Vagina (tissue), 2 donors: ENCODE measurements at regions not wholly inside any gene's neighbourhood (a gene's known extent, or its start where the extent isn't known, plus 50 kb on each side); places are given as distances from the start of the nearest gene placed in this dataset.

Source experiments
- DNase-seq, 2 donors: peaks; one replicate each; pipeline ENCODE4 v3.0.0-alpha.2; 2017; ENCODE audit errors: extremely low spot score in 2 of 2
- H3K27ac ChIP-seq: fragments of 200-600 bp; sonication (generic); one replicate; pipeline ENCODE4 v1.5.1; 2019
- H3K27me3 ChIP-seq: fragments of 200-600 bp; sonication (generic); one replicate; pipeline ENCODE4 v1.5.1; 2019
- H3K36me3 ChIP-seq, 2 donors: fragments of 200-600 bp; sonication (generic); one replicate each; pipeline ENCODE4 v1.5.1; 2017 to 2019
- H3K4me1 ChIP-seq: fragments of 200-600 bp; sonication (generic); one replicate; pipeline ENCODE4 v1.5.1; 2019
- H3K4me3 ChIP-seq, 2 donors: fragments of 200-600 bp; sonication (generic); 1 replicate in 1 of 2; 2 replicates in 1 of 2; pipeline ENCODE4 v1.5.1; 2016 to 2019
- H3K9me3 ChIP-seq: fragments of 200-600 bp; sonication (generic); one replicate; pipeline ENCODE4 v1.5.1; 2019
- CTCF ChIP-seq, 3 experiments: fragments of 450-650 bp in 2 of 3; fragments of 200-600 bp in 1 of 3; sonication (generic) in 1 of 3; IDR thresholded peaks; one replicate each; pipeline ENCODE4 v1.5.1; 2017 to 2019; ENCODE audit warnings: antibody characterized with exemption in 3 of 3, mild to moderate bottlenecking in 2 of 3, moderate library complexity in 2 of 3
- POLR2A ChIP-seq, 2 donors: fragments of 450-650 bp; IDR thresholded peaks; one replicate each; pipeline ENCODE4 v1.6.1; 2017; ENCODE audit warnings: antibody characterized with exemption in 2 of 2, mild to moderate bottlenecking in 2 of 2, moderate library complexity in 2 of 2
- POLR2AphosphoS5 ChIP-seq, 2 donors: sonication (generic); formaldehyde crosslinking; IDR thresholded peaks; one replicate each; pipeline ENCODE4 v1.9.0; 2017; ENCODE audit warnings: antibody characterized with exemption in 2 of 2, mild to moderate bottlenecking in 2 of 2, low read depth in 1 of 2; ENCODE audit not compliant: insufficient read depth in 1 of 2
- intact Hi-C: fragments of 100-400 bp; cut with DNase I; formaldehyde crosslinking; loops from one replicate; pipeline ENCODE4 v1.15.1; 2023

- Histone ChIP-seq H3K9me3 (no peaks in the 10 kb centered on the region), H3K4me3 (no peak overlapping the region), H3K4me1 (peaks cover 12% of the 10 kb centered on the region), H3K27me3 (no peaks in the 10 kb centered on the region), H3K27ac (no peak overlapping the region), H3K36me3 (no peaks in the 10 kb centered on the region)
- TF ChIP-seq CTCF (IDR thresholded peaks at IDR 0.05): no peak
- no peak for TF ChIP-seq POLR2AphosphoS5 (IDR thresholded peaks at IDR 0.05; ENCODE audit: insufficient read depth in 1 of 2, low read depth in 1 of 2)
- TF ChIP-seq POLR2A (IDR thresholded peaks at IDR 0.05): no peak
- intact Hi-C loops: no loop called here
- no peak for DNase-seq
Measured at GRCh38 chr2:239544918-239545465, 144.2 kb upstream of the HDAC4 start.

GRCh38 chr2:239544143-239544917, 143.5 kb upstream of the HDAC4 start:
- peak in 1 of 2 donors; percentile 61 for TF ChIP-seq POLR2AphosphoS5 (IDR thresholded peaks at IDR 0.05; ENCODE audit: insufficient read depth in 1 of 2, low read depth in 1 of 2)
- no peak for TF ChIP-seq POLR2A (IDR thresholded peaks at IDR 0.05)
- Histone ChIP-seq H3K27me3 (no peaks in the 10 kb centered on the region), H3K4me3 (no peak overlapping the region), H3K9me3 (no peaks in the 10 kb centered on the region), H3K36me3 (no peaks in the 10 kb centered on the region), H3K4me1 (peaks cover 12% of the 10 kb centered on the region), H3K27ac (peak overlapping the region; percentile 34)
- no peak for DNase-seq
- intact Hi-C loops: no loop called here

- no peaks in the 10 kb centered on the region for H3K27me3 ChIP-seq
- no peaks in the 10 kb centered on the region for H3K9me3 ChIP-seq
- no peak overlapping the region for H3K4me3 ChIP-seq
- H3K36me3 ChIP-seq: no peaks in the 10 kb centered on the region
- intact Hi-C loops: no loop called here
- peak overlapping the region; percentile 34 for H3K27ac ChIP-seq
- peaks cover 12% of the 10 kb centered on the region for H3K4me1 ChIP-seq
- DNase-seq: no peak
- TF ChIP-seq POLR2A (IDR thresholded peaks at IDR 0.05): no peak
- TF ChIP-seq POLR2AphosphoS5 (IDR thresholded peaks at IDR 0.05; ENCODE audit: insufficient read depth in 1 of 2, low read depth in 1 of 2): no peak
- TF ChIP-seq CTCF (IDR thresholded peaks at IDR 0.05): no peak
Measured at GRCh38 chr2:239543702-239544101, 142.9 kb upstream of the HDAC4 start.

GRCh38 chr2:239540174-239540573, 139.4 kb upstream of the HDAC4 start:
- Histone ChIP-seq H3K27ac (no peak overlapping the region), H3K4me3 (no peak overlapping the region)
- no peak for TF ChIP-seq POLR2A (IDR thresholded peaks at IDR 0.05)
- no peak for TF ChIP-seq CTCF (IDR thresholded peaks at IDR 0.05)
- no peak for TF ChIP-seq POLR2AphosphoS5 (IDR thresholded peaks at IDR 0.05; ENCODE audit: insufficient read depth in 1 of 2, low read depth in 1 of 2)

GRCh38 chr2:239539776-239540100, 138.9 kb upstream of the HDAC4 start:
- no peak for DNase-seq
- no peak for TF ChIP-seq POLR2A (IDR thresholded peaks at IDR 0.05)
- no peak for TF ChIP-seq POLR2AphosphoS5 (IDR thresholded peaks at IDR 0.05; ENCODE audit: insufficient read depth in 1 of 2, low read depth in 1 of 2)
- intact Hi-C loops: no loop called here

More at GRCh38 chr2:239540174-239540573, 139.4 kb upstream of the HDAC4 start:
- intact Hi-C loops: no loop called here
- Histone ChIP-seq H3K36me3 (no peaks in the 10 kb centered on the region), H3K9me3 (no peaks in the 10 kb centered on the region), H3K27me3 (no peaks in the 10 kb centered on the region), H3K4me1 (peaks cover 12% of the 10 kb centered on the region)
- DNase-seq: no peak

More at GRCh38 chr2:239539776-239540100, 138.9 kb upstream of the HDAC4 start:
- Histone ChIP-seq H3K27me3 (no peaks in the 10 kb centered on the region), H3K4me3 (no peak overlapping the region), H3K36me3 (no peaks in the 10 kb centered on the region), H3K9me3 (no peaks in the 10 kb centered on the region), H3K27ac (no peak overlapping the region), H3K4me1 (peaks cover 10% of the 10 kb centered on the region)
